HG03460 (cell line): ENCODE measurements at regions not wholly inside any gene's neighbourhood (a gene's known extent, or its start where the extent isn't known, plus 50 kb on each side); places are given as distances from the start of the nearest gene placed in this dataset.

Experiments used
- ATAC-seq: cut with Tn5 transposase; IDR thresholded peaks from one replicate; pipeline ENCODE4 v1.9.1; 2021; ENCODE audit not compliant: unreplicated experiment

DNA sequence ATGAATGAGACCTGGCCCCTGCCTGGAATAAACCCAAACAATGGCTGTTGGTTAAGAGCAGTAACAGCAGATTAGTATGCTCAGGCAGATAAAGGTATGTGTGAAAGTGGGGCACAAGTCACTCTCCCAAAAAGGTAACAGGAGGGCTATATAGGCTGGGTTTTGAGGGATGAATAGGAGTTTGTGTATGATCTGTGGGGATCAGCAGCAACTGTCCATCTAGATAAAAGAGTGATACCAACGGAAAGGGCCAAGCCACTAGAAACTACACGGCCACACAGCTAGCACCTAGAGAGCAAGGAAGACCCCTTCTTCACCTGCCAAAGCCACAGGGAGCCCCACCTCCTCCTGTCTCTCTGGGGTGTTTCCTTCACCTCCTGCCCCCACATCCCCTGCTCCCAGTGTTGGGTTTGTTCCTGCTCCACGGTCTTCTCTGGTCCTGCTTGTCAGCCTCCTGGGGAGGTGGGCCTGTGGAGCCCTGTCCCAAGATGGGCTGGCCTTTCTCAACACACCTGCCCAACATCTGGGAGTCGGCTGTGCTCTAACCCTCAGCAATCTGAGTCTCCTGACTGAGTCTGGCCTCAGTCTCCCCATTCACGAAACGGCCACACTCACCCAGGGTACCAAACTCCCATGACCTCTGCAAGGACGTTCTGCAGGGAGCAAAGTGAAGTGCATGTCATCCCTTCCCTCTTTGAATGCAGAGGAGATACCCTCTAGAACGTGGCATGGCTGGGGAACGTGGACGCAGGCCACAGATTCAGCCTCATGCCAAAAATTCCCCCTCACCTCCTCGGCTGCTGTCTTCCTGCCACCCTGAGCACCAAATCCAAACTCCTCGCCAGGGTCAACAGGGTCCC is 108.2 kb downstream of the NCOR2 start:
- ATAC-seq, result no peak

DNA sequence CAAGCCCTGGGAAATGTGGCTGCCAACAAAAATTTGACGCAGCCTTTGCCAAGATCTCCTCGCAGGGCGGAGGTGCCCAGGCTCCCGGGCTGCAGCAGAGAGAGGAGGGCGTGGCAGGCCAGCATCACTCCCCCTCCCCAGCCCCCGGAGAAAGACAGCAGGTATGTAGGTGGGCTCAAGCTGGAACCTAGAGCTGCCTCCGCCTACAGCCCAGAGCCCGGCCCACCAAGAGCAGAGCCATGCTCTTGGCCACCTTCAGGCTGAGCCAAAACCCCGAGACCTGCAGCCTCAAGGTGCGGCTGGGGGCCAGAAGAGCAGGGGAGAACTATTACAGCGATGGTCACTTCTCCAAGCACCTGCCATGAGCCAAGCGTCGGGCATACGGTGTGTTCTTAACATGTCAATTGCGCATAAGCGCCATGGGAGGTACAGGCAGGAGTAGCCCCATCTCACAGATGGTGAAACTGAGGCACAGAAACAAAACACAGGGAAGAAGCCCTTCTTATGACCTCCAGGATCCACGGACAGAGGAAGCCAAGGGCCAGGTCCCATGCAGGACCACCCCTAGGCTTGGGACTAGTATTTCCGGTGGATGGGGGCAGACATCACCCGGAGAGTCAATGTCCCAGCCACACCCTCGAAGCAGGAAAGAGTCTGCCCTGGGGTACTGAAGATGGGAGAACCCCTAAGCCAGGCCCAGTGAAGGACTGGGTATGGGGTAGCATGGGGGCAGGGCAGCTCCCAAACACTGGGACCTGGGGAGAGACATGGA is 109.0 kb downstream of the NCOR2 start:
- ATAC-seq, result no peak

DNA sequence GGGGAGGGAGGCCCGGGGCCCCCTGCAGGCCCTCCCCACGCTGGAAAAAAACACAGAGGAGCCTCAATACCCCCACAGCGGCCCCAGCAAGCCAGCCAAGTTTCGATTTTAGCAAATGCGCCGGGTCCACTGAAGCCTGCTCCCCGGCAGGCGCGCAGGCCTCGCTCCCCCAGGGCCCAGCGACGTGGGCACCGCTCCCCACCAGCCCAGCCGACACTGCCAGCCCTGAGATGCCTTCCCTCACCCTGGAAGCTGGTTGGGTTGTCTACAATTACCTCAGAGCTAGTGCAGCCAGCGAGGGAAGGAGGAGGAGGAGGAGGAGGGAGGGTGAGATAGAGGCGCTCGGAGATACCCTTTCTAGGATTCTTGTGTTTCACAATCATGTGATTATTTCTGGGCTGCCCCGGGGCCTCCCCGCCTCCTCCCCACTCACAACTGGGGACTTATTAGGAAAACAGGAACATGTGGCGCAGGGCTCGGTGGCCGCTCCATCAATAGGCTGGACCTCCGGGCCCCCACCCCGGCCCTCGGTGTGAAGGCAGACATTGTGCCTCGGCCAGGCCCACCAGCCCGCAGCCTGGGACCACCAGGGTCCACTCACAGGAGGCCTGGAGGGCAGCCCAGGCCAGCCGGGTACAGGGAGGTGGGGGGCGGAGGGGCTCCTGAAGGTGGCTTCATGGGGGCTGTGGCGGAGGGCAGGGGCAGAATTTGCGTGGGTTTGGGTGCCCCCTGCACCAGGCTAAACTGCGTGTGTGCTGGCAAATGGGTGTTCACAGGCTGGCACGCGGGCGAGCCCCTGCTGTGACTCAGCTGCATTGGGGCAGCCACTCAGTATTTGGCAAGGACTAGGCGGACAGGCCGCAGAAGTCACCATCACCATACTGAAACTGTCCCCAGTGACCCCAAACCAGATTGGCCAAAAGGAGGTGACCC is 109.9 kb downstream of the NCOR2 start:
- peak; percentile 29 for ATAC-seq

DNA sequence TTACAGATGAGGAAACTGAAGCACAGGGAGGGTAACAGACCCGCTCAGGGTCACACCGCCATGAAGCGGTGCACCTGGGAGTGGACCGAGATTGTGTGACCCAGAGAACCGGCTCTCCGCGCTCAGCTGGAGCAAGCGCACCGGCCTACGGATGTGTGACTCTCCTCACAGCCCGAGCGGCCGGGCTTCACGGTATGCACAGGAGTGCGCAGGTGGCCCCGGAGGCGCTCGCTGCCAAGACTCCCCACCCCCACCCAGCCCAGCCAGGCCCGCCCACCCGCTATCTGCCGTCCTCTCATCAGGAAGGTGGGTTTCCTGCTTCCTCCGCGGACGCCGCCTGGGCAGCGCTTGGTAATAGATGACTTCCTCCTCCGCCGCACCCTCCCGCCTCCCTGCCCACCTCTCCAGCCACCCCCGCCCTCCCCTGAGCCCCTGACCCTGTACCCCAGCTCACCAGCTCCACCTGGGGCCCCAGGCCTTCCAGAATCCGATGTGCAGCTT is 110.7 kb downstream of the NCOR2 start:
- peak; percentile 23 for ATAC-seq

DNA sequence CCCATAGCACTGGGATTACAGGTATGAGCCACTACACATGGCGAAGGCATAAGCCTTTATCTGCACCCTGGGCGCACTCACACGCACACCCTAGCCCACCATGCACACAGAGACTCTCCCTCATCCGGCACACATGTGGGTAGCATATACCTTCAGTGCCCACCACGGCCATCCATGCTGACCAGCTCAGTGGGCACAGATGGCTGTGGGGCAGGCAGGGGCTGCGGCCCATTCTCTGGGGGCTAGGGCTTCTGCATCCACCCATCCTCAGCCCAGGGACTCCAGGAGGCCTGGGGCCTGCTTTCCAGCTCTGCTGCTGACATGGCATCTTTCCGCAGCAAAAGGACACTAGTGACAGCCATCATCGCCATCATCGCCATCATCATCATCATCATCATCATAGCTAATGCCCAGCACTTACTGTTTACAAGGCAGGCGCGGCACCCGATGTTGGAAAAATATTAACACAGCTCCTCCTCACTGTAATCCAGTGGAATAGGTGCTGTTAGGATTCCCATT is 111.2 kb downstream of the NCOR2 start:
- ATAC-seq, result no peak

DNA sequence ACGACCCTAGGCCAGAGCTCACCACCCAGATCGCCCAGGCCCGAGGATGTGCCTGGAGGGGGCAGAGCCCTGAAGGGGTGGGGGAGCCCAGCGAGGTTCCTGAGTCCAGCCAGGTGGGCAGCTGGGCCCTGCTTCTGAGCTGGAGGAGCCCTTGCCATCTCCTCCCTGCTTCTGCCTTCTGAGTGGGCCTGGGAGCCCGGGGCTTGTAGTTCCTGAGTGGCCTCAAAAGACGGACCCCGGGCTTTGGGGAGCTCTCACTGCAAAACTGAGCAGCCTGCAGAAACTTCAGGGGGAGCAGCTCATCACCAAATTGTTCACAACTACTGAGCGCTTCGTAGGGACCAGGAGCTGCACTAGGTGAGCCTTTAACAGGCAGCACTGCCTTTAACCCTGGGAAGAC is 112.1 kb downstream of the NCOR2 start:
- ATAC-seq, result no peak

DNA sequence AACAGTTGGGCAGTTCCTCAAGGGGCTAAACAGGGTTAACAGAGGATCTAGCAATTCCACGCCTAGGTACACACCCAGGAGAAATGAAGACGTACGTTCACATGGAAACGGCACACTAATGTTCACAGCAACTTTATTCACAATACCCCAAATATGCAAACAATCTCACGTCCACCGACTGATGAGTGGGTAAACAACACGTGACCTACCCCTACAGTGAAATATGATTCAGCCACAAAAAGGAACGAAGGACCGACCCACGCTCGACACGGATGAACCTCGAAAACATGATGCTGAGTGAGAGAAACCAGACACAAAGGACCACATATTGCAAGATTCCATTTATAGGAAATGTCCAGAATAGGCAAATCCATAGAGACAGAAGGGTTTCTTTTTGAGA is 112.7 kb downstream of the NCOR2 start:
- no peak for ATAC-seq

DNA sequence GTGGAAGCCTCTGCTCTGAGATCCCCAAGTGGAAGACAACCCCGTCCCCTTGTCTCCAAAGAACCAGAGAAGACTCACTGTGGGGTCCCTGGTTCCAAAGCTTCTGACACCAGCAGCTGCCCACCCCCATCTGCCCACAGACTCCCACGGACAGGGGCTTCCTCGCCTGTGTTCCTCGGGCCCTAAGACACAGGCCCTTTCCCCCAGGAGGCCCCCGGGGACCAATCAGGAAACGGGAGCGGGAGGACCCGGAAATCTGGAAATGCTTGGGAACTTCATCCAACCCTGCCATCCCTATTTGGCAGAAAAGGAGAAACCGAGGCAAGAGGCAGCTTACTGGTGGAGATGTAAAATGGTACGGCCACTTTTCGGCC is 113.1 kb downstream of the NCOR2 start:
- ATAC-seq, result no peak

DNA sequence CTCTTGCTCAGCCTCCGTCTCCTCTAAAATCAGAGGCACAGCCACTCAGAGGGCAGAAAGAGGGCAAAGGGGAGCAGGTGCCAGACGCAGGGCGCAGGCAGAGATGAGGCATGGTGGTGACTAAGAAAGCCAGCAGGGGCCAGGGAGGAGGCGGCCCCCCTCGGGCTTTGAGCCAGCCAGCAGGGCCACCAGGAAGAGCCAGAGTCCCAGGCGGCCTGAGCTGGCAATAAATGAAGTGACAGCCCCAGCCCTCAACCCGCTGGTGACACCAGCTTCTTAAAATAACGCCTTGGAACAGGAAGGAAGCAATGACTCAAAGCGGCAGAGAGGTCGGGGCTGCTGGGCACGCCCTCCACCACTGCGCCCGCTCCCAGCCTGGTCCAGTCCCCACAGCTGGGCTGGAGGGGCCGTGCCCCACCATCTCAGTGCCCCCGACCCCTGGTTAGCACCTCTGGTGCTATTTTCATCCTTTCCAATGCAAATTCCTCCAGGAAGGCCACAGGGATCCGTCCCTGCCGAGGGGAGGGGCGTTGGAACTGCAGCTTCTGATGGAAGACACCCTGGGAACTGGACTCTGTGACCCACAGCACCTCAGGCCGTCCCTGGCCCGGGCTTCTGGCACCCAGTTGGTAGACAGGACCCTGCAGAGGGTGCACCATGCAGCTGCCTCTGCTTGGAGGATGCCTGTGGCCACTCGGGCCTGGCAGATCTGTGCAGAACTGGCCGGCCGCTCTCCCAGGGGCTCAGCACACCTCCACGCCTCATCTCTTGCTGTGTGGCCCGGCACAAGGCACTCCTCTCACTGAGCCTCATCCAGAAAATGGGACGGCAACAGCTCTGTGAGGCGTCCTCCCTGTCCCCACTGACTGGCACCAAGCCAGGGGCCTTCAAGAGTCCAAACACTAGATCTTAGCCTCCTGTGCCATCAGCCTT is 113.7 kb downstream of the NCOR2 start:
- peak; percentile 70 for ATAC-seq

DNA sequence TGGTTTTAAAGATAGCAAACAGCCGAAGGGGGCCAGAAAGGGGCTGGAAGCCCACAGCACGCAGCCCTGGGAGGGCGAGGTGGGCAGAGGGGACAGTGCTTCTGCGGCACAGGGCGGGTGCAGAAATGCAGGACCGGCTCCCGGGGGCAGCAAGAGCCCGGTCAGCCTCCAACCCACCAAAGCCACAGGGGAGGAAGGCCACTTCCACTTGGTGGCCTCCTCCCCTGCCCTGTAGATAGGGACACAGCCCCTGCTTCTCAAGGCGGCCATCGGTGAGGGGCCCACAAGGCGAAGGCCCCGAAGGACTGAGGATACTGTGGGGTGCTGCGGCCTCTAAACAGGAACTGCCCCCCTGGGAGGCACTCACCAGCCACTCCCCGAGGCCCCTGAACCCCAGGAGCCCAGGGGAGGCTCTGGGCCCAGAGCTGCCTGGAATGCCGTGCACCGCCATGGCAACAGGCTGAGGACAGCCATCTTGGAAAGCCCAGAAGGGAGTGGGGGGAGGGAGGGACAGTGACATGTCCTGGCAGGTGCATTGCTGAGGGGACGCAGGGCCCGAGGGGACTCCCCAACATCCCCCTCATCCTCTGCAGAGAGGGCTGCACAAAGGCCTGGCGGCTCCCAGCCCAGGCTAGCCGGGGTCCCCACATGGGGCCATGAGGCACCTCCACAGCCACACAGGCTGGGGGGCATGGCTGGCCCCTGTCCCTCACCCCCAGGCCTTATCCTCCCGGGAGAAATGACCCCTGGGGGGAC is 114.7 kb downstream of the NCOR2 start:
- ATAC-seq, result peak; percentile 1

DNA sequence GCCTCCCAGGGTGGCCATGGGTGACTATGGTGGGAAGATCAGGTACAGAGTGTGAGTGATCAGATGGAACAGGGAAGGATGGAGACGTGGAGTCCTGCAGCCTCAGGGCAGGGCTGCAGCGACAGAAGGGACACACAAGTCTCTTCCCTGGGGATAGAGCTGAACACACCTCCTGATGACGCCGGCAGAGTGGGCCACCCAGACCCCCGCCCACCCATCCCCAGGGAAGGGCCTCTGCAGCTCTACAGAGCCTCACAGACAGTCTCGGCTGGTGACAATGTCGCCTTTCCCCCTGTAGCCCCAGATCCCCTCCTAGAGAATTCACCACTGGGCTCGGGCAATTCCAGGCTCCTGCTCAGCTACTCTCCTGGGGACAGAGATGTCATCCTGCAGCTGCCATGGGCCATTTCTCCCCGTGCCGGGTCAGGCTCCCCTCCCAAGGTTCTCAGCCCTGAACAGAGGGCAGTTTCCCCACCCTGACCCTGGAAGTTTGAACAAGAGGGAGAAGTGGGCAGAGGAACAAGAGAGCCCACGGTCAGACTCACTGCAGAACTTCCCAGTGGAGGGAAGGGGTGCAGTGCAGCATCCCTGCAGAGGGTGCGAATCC is 115.7 kb downstream of the NCOR2 start:
- ATAC-seq, result no peak

DNA sequence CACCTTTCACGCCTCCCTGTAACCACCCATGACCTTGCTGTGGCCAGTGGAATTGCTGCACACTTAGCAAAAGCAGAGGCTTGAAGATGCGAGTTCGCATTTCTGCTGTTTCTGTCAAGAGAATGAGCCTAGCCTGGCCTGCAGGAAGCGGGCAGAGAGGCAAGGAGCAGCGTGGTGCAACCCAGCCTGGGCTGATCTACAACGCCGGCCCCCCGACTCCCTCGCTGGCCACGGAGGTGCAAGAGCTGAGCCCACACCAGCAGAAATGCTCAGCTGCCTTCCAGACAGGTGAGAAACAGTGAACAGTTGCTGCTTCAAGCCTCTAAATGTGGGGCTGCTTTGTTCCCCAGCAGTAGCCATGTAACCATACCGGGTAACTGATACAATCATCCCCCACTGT is 116.4 kb downstream of the NCOR2 start:
- no peak for ATAC-seq

DNA sequence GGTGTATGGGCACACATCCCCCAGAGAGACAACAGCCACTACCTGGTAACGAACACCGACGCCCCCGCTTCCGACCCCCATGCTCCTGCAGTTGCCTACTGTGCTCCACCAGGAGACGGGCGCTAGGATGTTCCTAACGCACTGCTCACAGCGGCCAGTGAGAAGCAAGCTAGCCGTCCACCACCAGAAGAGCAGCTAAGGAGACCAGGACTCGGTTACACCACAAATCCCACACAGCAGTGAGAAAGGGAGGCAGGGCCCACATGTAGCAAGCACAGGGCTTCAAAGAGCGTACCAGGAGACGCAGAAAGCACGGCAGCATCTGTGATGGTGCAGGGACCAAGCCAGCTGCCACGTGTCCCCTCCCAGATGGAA is 117.0 kb downstream of the NCOR2 start:
- no peak for ATAC-seq

DNA sequence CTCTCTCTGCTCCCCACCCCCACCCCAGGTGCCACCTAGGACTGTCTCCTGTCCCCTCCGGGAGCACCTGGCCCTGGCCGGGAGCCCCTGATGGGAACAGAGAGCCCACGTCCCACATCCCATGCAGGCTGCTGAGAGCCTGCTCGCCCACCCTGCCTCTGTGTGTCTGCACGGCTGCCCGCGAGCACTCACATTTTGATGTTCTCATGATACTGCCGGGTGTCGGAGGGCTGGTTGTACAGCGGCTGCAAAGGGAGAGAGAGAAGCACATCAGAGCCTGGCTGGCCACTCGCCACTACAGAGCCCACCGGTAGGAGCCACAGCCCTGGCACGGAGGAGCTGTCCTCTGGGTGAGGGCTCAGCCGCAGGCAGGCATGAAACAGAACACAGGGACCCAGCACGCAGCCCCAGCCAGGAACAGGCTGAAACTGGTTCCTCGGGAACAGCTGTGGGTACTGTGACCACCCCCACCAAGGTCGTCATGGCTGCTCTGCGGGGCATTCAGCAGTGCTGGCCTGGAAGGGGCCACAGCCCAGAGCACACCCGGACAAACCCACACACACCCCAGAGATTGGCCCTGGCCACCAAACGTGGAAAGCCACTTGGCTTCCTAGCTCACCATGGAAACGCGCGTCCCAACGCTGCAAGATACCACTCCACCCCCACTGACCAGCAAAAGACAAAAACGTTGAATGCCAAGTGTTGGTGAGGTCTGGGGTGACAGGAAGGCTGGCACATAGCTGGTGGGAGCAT is 117.6 kb downstream of the NCOR2 start:
- no peak for ATAC-seq

DNA sequence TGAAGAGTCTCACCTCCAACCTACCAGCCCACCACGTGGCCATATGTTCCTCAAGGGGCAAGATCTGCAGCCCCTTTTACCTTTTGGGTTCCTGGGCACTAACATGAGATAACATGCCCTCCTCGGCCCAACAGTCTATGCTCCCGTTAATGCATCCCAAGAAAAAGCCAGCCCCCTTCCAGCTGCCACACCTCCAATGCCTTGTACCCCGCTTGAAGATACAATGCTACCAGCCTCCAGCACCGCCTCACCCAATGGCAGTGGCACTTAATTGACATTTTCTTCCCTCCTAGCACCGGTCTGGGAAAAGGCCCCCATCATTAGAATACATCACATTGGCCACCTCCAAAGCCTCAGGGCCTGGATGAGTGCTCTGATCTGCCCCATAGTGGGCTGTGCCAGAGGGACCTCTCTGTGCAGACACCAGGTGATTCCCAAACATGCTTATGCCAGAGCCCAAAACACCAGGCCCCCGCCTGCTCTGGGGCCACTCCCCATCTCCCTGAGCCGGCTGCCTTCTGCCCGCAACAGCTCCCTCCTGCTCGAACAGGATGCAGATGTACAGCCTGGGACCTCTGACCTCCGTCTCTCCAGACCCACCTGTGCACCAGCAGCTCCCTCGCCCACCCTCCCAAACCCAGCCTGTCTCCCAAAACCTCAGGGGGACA is 118.3 kb downstream of the NCOR2 start:
- ATAC-seq, result no peak

DNA sequence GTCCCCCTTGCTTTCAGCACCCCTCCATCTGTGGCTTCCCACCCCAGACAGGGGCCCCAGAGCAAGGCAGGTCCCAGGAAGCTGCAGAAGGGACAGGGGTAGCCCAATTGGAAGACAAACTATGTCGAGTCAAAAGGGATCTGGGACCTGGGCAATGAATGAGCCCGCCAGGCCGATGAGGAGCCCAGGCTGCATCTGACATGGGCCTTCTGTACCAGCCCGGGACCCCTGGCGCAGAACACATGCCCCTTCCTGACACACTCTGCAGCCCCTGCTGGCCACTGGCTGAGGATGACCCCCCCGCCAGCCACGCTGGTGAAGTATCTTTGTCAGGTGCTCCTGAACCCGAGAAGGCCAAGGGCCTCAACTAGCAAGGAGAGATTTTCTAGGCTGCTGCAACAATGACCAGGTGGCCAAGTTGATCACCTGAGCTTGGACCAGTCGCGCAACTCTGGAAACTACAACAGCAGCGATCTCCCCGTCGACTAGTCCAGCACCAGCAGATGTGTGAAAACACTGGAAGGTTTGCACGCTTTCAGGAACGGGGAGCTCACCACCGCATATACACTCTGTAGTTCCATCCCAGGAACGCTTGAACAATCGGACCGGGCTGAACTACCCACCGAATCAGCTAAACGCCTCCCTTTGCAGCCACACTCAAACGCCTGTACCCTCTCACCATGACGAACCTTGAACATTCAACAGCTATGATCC is 119.0 kb downstream of the NCOR2 start:
- no peak for ATAC-seq

DNA sequence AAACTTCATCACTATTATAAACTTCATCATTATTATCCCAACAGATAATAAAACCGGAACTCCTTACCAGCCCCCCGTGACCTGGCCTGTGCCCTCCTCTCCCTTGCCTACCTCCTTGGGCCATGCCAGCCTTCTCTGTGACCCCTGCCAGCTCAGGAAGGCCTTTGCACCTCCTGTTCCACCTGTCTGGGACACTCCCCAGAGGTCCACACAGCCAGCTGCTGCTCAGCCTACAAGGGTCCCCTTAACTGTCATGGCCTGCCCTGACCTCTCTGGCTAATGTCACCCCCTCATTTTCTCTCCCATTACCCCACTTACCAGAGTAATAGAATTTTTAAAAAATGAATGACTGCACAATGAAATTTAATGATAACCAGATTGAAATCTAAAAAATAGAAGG is 121.0 kb downstream of the NCOR2 start:
- no peak for ATAC-seq
